Putamen (tissue), 1 donor: ENCODE measurements at regions not wholly inside any gene's neighbourhood (a gene's known extent, or its start where the extent isn't known, plus 50 kb on each side); places are given as distances from the start of the nearest gene placed in this dataset.

Experiments used
- DNase-seq: peaks from one replicate; pipeline ENCODE4 v3.0.0-alpha.2; 2016; ENCODE audit warnings: low spot score

GRCh38 chr10:25113191-25114035, 61.4 kb upstream of the GPR158 start:
- peak; percentile 81 for DNase-seq

GRCh38 chr10:25114036-25114411, 60.8 kb upstream of the GPR158 start:
- DNase-seq: no peak

GRCh38 chr10:25117757-25118156, 57.0 kb upstream of the GPR158 start:
- no peak for DNase-seq

- DNase-seq: no peak
Observed at GRCh38 chr10:25120188-25120587, 54.6 kb upstream of the GPR158 start.
